IMR-90 (cell line): ENCODE measurements at regions not wholly inside any gene's neighbourhood (a gene's known extent, or its start where the extent isn't known, plus 50 kb on each side); places are given as distances from the start of the nearest gene placed in this dataset.

Experiments
- ATAC-seq: fragments of 200-7000 bp; cut with Tn5 transposase; 2 replicates; pipeline ENCODE4 v1.9.1; 2020; ENCODE audit warnings: low read depth, mild to moderate bottlenecking, moderate library complexity
- BruUV-seq: library from RNA; stranded (reverse); fragments of 400-500 nt; replicated peaks from 2 replicates; lab custom pipeline; 2021; lab: Mats Ljungman, UMichigan
- CTCF ChIA-PET: fragments of 300-600 bp; formaldehyde crosslinking; extraction: SDS; loops from one replicate; lab custom pipeline; 2021; ENCODE audit warnings: antibody characterized with exemption; lab: Yijun Ruan, JAX
- POLR2A ChIA-PET: fragments of 300-600 bp; sonication (Branson Sonifier 250); formaldehyde crosslinking; loops from one replicate; lab custom pipeline; 2022; ENCODE audit warnings: antibody characterized with exemption; ENCODE audit not compliant: unreplicated experiment; lab: Charles Lee
- DNase-seq: peaks from one replicate; pipeline ENCODE4 v3.0.0; 2013
- H2AFZ ChIP-seq: replicated peaks from 2 replicates; pipeline ENCODE3; 2013; ENCODE audit warnings: low read length, mild to moderate bottlenecking; ENCODE audit not compliant: poor library complexity
- H2AK5ac ChIP-seq: 2 replicates; pipeline ENCODE4 v1.6.1; 2013; ENCODE audit warnings: low read depth, low read length, inconsistent platforms
- H2AK9ac ChIP-seq: replicated peaks from 2 replicates; pipeline ENCODE3; 2013; ENCODE audit warnings: mild to moderate bottlenecking, low read depth, low read length, moderate library complexity; ENCODE audit not compliant: poor library complexity
- H2BK120ac ChIP-seq: 2 replicates; pipeline ENCODE4 v1.6.1; 2013; ENCODE audit warnings: low read depth, low read length, inconsistent platforms
- H2BK15ac ChIP-seq: 3 replicates; pipeline ENCODE4 v1.6.1; 2013; ENCODE audit warnings: low read depth, low read length, inconsistent platforms
- H2BK20ac ChIP-seq: 2 replicates; pipeline ENCODE4 v1.6.1; 2013; ENCODE audit warnings: low read depth, mild to moderate bottlenecking, inconsistent platforms, low read length, moderate library complexity
- H2BK5ac ChIP-seq: 2 replicates; pipeline ENCODE4 v1.6.1; 2013; ENCODE audit warnings: mild to moderate bottlenecking, low read depth, low read length, inconsistent platforms; ENCODE audit not compliant: poor library complexity, severe bottlenecking
- H3K14ac ChIP-seq: replicated peaks from 2 replicates; pipeline ENCODE4 v1.6.1; 2013; ENCODE audit warnings: low read depth, low read length, inconsistent platforms
- H3K18ac ChIP-seq: 2 replicates; pipeline ENCODE4 v1.6.1; 2013; ENCODE audit warnings: low read depth, low read length, control low read depth
- H3K23ac ChIP-seq: 2 replicates; pipeline ENCODE4 v1.6.1; 2013; ENCODE audit warnings: low read depth, low read length, inconsistent platforms
- H3K27ac ChIP-seq: 2 replicates; pipeline ENCODE4 v1.5.1; 2013; ENCODE audit warnings: mild to moderate bottlenecking, control low read depth, low read length; ENCODE audit not compliant: insufficient read depth
- H3K27me3 ChIP-seq: 2 replicates; pipeline ENCODE4 v1.6.1; 2013; ENCODE audit warnings: low read length; ENCODE audit not compliant: control insufficient read depth, insufficient read depth
- H3K36me3 ChIP-seq: 2 replicates; pipeline ENCODE4 v1.6.1; 2013; ENCODE audit warnings: low read length, mixed read lengths; ENCODE audit not compliant: control insufficient read depth, insufficient read depth
- H3K4ac ChIP-seq: 2 replicates; pipeline ENCODE4 v1.6.1; 2013; ENCODE audit warnings: low read depth, low read length, inconsistent platforms
- H3K4me1 ChIP-seq: 2 replicates; pipeline ENCODE4 v1.6.1; 2013; ENCODE audit warnings: low read length, mixed read lengths; ENCODE audit not compliant: control insufficient read depth, insufficient read depth
- H3K4me2 ChIP-seq: 2 replicates; pipeline ENCODE4 v1.6.1; 2013; ENCODE audit warnings: low read depth, mild to moderate bottlenecking, control low read depth, low read length, moderate library complexity
- H3K4me3 ChIP-seq: 2 replicates; pipeline ENCODE4 v1.5.1; 2013; ENCODE audit warnings: low read depth, mild to moderate bottlenecking, control low read depth, low read length, moderate library complexity; ENCODE audit not compliant: insufficient read depth
- H3K56ac ChIP-seq: 2 replicates; pipeline ENCODE4 v1.6.1; 2013; ENCODE audit warnings: low read length, inconsistent platforms; ENCODE audit not compliant: insufficient read depth; ENCODE audit errors: extremely low read depth
- H3K79me1 ChIP-seq, 2 experiments: 2 replicates each; pipeline ENCODE4 v1.6.1; 2013; ENCODE audit warnings: low read length in 2 of 2, inconsistent platforms in 1 of 2, low read depth in 1 of 2
- H3K9ac ChIP-seq: 2 replicates; pipeline ENCODE4 v1.6.1; 2013; ENCODE audit warnings: low read depth, low read length, control low read depth
- H3K9me1 ChIP-seq: 2 replicates; pipeline ENCODE4 v1.6.1; 2013; ENCODE audit warnings: low read length, inconsistent platforms; ENCODE audit not compliant: insufficient read depth
- H3K9me3 ChIP-seq: 2 replicates; pipeline ENCODE4 v1.6.1; 2013; ENCODE audit warnings: low read length; ENCODE audit not compliant: control insufficient read depth, insufficient read depth
- H4K20me1 ChIP-seq: 2 replicates; pipeline ENCODE4 v1.6.1; 2013; ENCODE audit warnings: low read length, inconsistent platforms; ENCODE audit not compliant: insufficient read depth
- H4K5ac ChIP-seq: 2 replicates; pipeline ENCODE4 v1.6.1; 2013; ENCODE audit warnings: mild to moderate bottlenecking, low read depth, low read length, control low read depth
- H4K8ac ChIP-seq, 2 experiments: 2 replicates each; pipeline ENCODE4 v1.6.1; 2013; ENCODE audit warnings: low read depth in 2 of 2, low read length in 2 of 2, control low read depth in 1 of 2, inconsistent platforms in 1 of 2
- H4K91ac ChIP-seq: 2 replicates; pipeline ENCODE4 v1.6.1; 2013; ENCODE audit warnings: low read depth, low read length, inconsistent platforms; ENCODE audit not compliant: insufficient read depth
- BHLHE40 ChIP-seq: fragments of 150-350 bp; IDR thresholded peaks from 2 replicates; pipeline ENCODE4 v1.6.1; 2016; ENCODE audit warnings: mild to moderate bottlenecking, low read depth, low read length
- CEBPB ChIP-seq: IDR thresholded peaks from 2 replicates; pipeline ENCODE4 v1.6.1; 2012; ENCODE audit warnings: low read depth, low read length, improper control_type of control experiment
- MAZ ChIP-seq: IDR thresholded peaks from 2 replicates; pipeline ENCODE4 v1.6.1; 2012; ENCODE audit warnings: low read depth, mild to moderate bottlenecking, low read length, improper control_type of control experiment, moderate library complexity, borderline replicate concordance
- RAD21 ChIP-seq: IDR thresholded peaks from 2 replicates; pipeline ENCODE4 v1.6.1; 2012; ENCODE audit warnings: low read length, improper control_type of control experiment
- RCOR1 ChIP-seq: IDR thresholded peaks from 2 replicates; pipeline ENCODE4 v1.6.1; 2012; ENCODE audit warnings: mild to moderate bottlenecking, low read length, improper control_type of control experiment; ENCODE audit not compliant: insufficient replicate concordance
- WGBS, 2 experiments: methylation state at CpG; one replicate each; pipeline versions ENCODE4 v1.1.5 to v1.1.7; 2013; ENCODE audit warnings: missing lambda C conversion rate in 2 of 2; ENCODE audit not compliant: insufficient read length in 1 of 2; ENCODE audit errors: extremely low coverage in 2 of 2; 5-methylcytosine and 5-hydroxymethylcytosine counted together
- dilution Hi-C: fragments of 300-500 bp; cut with HindIII; formaldehyde crosslinking; loops from one replicate; pipeline ENCODE4 v1.14.3; 2018; ENCODE audit warnings: low sequenced_read_pairs; ENCODE audit not compliant: unreplicated experiment
- in situ Hi-C: fragments of 300-500 bp; cut with MboI; formaldehyde crosslinking; loops from 3 replicates; pipeline ENCODE4 v1.14.3; 2019; ENCODE audit warnings: low sequenced_read_pairs, inconsistent platforms, mixed read lengths
- intact Hi-C: fragments of 100-400 bp; cut with micrococcal nuclease; formaldehyde crosslinking; loops from 2 replicates; pipeline ENCODE4 v1.10.0; 2022

DNA sequence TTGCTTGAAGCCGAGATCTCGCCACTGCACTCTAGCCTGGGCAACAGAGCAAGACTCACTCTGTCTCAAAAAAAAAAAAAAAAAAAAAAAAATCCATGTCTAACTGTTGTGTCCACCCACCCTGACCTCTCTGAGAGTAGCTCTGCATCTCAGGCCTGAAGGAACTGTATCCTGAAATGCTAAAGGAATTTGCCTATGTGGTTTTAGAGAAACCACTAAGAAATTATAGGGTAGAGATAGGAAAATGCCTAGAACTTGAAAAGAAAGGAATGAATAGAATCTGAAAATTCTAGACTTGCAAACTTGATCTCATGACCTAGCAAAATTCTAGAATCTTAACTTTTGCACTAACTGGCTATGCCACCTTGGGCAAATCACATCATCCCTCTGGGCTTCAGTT, 217.5 kb upstream of the ROPN1 start:
- Histone ChIP-seq H3K56ac (no peak overlapping the region), H2BK5ac (no peak overlapping the region), H3K9me3 (no peaks in the 10 kb centered on the region), H4K8ac (no peak overlapping the region), H2BK15ac (no peak overlapping the region), H3K4ac (no peak overlapping the region), H2BK20ac (no peak overlapping the region), H2AK5ac (no peak overlapping the region), H3K9ac (no peak overlapping the region), H3K27me3 (peaks cover 10% of the 10 kb centered on the region; the same call in 1 of the 2 replicates), H3K23ac (no peak overlapping the region), H3K4me2 (no peak overlapping the region), H3K27ac (no peak overlapping the region), H2AK9ac (no peak overlapping the region), H3K9me1 (0 out of 2 replicates have a peak, but pooled peaks cover 5% of the 10 kb centered on the region), H3K4me1 (no peaks in the 10 kb centered on the region), H3K14ac (no peak overlapping the region), H2BK120ac (no peak overlapping the region), H3K79me1 (no peaks in the 10 kb centered on the region), H3K36me3 (no peaks in the 10 kb centered on the region), H4K20me1 (no peaks in the 10 kb centered on the region; the same call in 1 of the 2 replicates), H4K91ac (no peak overlapping the region), H4K5ac (no peak overlapping the region), H3K4me3 (no peak overlapping the region), H2AFZ (no peak overlapping the region), H3K18ac (no peak overlapping the region)
- BruUV-seq = no TSS peak
- no CpG with 5 or more reads among the region's 2 CpGs for whole genome bisulfite sequencing, 2 experiments
- CTCF ChIA-PET = no interaction called here
- intact Hi-C loops = loop anchor here (5.0 kb wide), 1 partner anchor 88 kb away; no protein-coding TSS in a partner anchor
- dilution Hi-C loops = no loop called here
- DNase-seq (no peak), ATAC-seq (no peak)
- TF ChIP-seq RCOR1 = no peak
- no peak for TF ChIP-seq CEBPB
- no peak for TF ChIP-seq BHLHE40
- TF ChIP-seq MAZ = no peak
- TF ChIP-seq RAD21 = no peak
- in situ Hi-C loops = no loop called here
- POLR2A ChIA-PET = no interaction called here
